SU-DHL-6 (cell line): ENCODE measurements at regions not wholly inside any gene's neighbourhood (a gene's known extent, or its start where the extent isn't known, plus 50 kb on each side); places are given as distances from the start of the nearest gene placed in this dataset.

ENCODE experiments used
- CTCF ChIP-seq: fragments of 200-600 bp; sonication (generic); IDR thresholded peaks from one replicate; pipeline ENCODE4 v1.5.1; 2017; ENCODE audit warnings: antibody characterized with exemption, mild to moderate bottlenecking, low read length, moderate library complexity; ENCODE audit not compliant: insufficient read depth, poor library complexity, severe bottlenecking
- EZH2phosphoT487 ChIP-seq: fragments of 200-600 bp; sonication (generic), shearing (Covaris generic); conservative IDR thresholded peaks from 2 replicates; pipeline ENCODE4 v1.6.1; 2018; ENCODE audit warnings: mild to moderate bottlenecking, antibody characterized with exemption, low read length, moderate library complexity, mixed read lengths

GRCh38 chr10:117476281-117476680 lies 66.3 kb upstream of the EMX2 start:
- no peak for TF ChIP-seq CTCF
- TF ChIP-seq EZH2phosphoT487 = no peak
